ENCODE measurements at regions not wholly inside any gene's neighbourhood (a gene's known extent, or its start where the extent isn't known, plus 50 kb on each side); places are given as distances from the start of the nearest gene placed in this dataset.

DNA sequence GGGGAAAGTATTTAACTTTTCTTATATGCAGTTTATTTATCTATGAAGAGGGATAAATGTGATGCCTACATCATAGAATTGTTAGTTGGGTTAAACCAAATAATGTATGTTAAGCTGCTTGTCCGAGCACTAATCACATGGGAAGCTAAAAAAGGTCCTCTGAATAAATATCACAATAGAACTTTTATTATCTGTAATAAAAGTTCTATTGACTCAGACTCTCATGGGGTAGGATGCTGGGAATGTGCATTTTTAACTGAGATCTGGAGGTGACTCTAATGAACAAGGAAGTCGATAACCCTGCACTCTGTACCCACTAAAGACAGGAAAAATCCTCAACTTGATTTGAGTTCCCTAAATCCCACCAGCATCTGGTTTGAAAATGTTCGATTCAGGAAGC, 205.9 kb upstream of the IL12B start:
- no peak for DNase-seq
- Histone ChIP-seq H3K4me3 (ENCODE audit: insufficient read depth, low read depth, low read length) (no peak overlapping the region), H3K36me3 (replicated peaks; ENCODE audit: control insufficient read depth, insufficient read depth, low read length) (no peaks in the 10 kb centered on the region), H3K27me3 (ENCODE audit: control insufficient read depth, insufficient read depth, low read length) (no peaks in the 10 kb centered on the region)

- no peak for DNase-seq
- H3K36me3 ChIP-seq (replicated peaks; ENCODE audit: control insufficient read depth, insufficient read depth, low read length): no peaks in the 10 kb centered on the region
Observed at GRCh38 chr5:159536646-159537045, 206.4 kb upstream of the IL12B start.

DNA sequence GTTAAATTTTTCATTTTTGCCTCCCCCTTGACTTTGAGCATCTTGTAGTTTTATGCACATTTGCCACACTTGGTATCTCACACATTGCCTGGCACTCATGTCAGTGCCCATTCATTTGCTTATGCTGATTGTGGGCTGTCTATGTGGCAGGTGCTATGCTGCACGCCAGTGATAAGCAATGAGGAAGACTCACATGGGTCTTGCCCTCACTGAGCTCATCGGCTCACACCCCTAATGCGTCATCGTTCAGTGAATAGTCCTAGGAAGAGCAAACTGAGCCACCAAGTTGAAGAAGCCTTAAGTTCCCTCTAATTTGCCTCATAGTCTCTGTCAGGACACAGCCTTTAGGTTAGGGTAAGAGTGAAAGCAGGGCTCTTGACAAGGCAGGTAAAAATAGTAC, 209.4 kb upstream of the IL12B start:
- Histone ChIP-seq H3K36me3 (replicated peaks; ENCODE audit: control insufficient read depth, insufficient read depth, low read length) (no peaks in the 10 kb centered on the region), H3K4me3 (ENCODE audit: insufficient read depth, low read depth, low read length) (no peak overlapping the region), H3K27me3 (ENCODE audit: control insufficient read depth, insufficient read depth, low read length) (no peaks in the 10 kb centered on the region)
- no peak for DNase-seq

More at GRCh38 chr5:159536646-159537045, 206.4 kb upstream of the IL12B start:
- Histone ChIP-seq H3K27me3 (ENCODE audit: control insufficient read depth, insufficient read depth, low read length) (no peaks in the 10 kb centered on the region), H3K4me3 (ENCODE audit: insufficient read depth, low read depth, low read length) (no peak overlapping the region)

DNA sequence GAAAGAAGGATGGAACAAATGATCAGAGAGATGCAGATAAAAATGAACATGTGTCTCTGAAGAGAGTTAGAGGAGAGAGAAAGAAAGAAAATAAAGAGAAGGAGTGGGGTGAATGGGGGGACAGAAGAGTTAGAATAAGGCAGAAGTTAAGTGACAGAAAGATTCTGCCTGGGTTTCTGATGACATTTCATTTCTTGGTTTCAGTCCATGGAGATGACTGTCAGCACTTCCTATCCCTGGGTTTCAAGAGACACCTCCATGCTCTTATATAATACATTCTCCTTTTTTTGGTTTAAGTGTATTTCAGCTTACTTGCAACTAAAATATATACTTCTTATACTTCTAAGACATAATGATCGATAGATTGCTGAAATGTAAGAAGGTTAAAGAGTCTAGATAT, 213.0 kb upstream of the IL12B start:
- DNase-seq: no peak
- no peak overlapping the region for H3K4me3 ChIP-seq (ENCODE audit: insufficient read depth, low read depth, low read length)
- no peaks in the 10 kb centered on the region for H3K27me3 ChIP-seq (ENCODE audit: control insufficient read depth, insufficient read depth, low read length)
- no peaks in the 10 kb centered on the region for H3K36me3 ChIP-seq (replicated peaks; ENCODE audit: control insufficient read depth, insufficient read depth, low read length)

GRCh38 chr5:159545156-159545555, 214.9 kb upstream of the IL12B start:
- no peak overlapping the region for H3K4me3 ChIP-seq (ENCODE audit: insufficient read depth, low read depth, low read length)
- no peak for DNase-seq
- no peaks in the 10 kb centered on the region for H3K27me3 ChIP-seq (ENCODE audit: control insufficient read depth, insufficient read depth, low read length)
- no peaks in the 10 kb centered on the region for H3K36me3 ChIP-seq (replicated peaks; ENCODE audit: control insufficient read depth, insufficient read depth, low read length)

DNA sequence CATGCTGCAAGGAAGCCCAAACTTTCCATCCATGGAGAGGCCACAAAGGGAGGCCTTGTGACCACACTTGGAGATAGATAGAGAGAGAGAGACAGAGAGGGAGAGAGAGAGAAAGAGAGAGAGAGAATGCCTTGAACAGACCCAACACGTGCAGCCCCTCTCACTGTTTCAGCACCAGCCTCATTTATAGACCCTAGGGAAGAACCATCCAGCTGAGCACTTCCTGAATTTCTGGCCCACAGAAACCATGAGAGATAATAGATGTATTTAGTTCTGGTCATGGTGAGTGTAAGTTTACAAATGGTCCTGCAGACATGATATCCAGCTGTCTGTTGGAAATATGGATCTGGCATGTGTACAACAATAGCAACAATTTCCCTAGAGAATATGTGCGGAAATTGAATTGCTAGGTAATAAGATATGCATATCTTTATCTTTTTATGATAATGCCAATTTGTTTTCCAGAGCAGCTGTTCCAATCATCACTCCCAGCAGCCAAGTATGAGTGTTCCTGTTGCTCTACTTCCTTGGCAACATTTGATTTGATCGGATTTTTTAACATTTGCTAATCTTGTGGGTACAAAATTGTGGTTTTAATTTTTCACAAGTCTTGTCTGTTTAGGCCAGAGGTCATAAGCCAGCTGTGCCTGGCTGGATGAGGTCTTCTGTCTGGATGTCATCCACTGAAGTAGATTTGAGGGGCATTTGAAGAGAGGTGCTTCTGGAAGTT, 217.3 kb upstream of the IL12B start:
- Histone ChIP-seq H3K4me3 (ENCODE audit: insufficient read depth, low read depth, low read length) (no peak overlapping the region), H3K27me3 (ENCODE audit: control insufficient read depth, insufficient read depth, low read length) (no peaks in the 10 kb centered on the region), H3K36me3 (replicated peaks; ENCODE audit: control insufficient read depth, insufficient read depth, low read length) (no peaks in the 10 kb centered on the region)
- DNase-seq: no peak

DNA sequence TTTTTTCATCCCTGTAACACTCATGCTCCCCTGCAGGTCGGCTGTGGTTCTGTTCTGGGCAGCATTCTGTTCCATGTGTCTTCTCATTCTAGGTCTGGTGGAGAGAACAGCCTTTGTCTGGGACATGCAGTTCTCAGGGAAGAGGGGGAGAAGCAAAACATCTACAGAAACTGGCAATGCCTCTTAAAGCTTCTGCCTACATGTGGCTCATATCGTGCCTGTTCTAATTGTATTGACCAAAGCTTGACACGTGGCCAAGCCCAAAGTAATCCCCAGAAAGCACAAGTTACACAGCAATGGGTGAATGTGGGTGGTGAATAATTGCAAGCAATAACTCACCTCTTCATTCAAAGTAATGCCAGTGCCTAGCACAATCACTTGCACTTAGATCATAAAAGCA, 218.2 kb upstream of the IL12B start:
- Histone ChIP-seq H3K36me3 (replicated peaks; ENCODE audit: control insufficient read depth, insufficient read depth, low read length) (no peaks in the 10 kb centered on the region), H3K27me3 (ENCODE audit: control insufficient read depth, insufficient read depth, low read length) (no peaks in the 10 kb centered on the region), H3K4me3 (ENCODE audit: insufficient read depth, low read depth, low read length) (no peak overlapping the region)
- no peak for DNase-seq

DNA sequence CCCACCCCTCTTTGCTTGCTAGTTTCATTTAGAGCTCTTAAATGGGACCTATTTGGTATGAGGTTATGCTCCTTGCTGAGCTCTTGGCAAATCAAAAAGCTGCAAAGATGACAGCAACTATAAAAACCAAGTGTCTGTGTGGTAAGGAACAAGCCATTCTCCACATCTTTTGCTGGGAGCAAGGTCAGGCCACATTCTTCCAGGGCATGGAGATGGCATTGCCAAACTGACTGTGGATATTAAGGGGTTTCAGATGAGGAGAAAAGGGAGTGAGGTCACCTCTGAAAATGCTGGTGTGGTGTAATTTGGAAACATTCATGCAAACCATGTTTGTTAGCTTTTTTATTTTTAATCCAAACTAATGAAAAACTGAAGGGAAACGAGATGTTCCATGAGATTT, 218.8 kb upstream of the IL12B start:
- no peaks in the 10 kb centered on the region for H3K36me3 ChIP-seq (replicated peaks; ENCODE audit: control insufficient read depth, insufficient read depth, low read length)
- no peak for DNase-seq
- H3K4me3 ChIP-seq (ENCODE audit: insufficient read depth, low read depth, low read length): no peak overlapping the region
- H3K27me3 ChIP-seq (ENCODE audit: control insufficient read depth, insufficient read depth, low read length): no peaks in the 10 kb centered on the region

DNA sequence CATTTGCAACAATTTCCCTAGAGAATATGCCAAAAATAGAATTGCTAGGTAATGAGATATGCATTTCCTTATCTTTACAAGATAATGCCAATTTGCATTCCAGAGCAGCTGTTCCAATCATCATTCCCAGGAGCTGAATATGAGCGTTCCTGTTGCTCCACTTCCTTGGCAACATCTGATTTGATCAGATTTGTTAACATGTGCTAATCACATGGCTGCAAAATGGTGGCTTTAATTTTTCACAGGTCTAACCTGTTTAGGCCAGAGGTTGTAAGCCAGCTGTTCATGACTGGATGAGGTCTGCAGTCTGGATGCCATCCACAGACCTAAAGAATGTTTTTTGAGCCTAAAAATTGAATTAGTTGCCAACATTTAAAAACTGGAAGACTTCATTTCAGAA, 220.7 kb upstream of the IL12B start:
- Histone ChIP-seq H3K36me3 (replicated peaks; ENCODE audit: control insufficient read depth, insufficient read depth, low read length) (no peaks in the 10 kb centered on the region), H3K27me3 (ENCODE audit: control insufficient read depth, insufficient read depth, low read length) (no peaks in the 10 kb centered on the region), H3K4me3 (ENCODE audit: insufficient read depth, low read depth, low read length) (no peak overlapping the region)
- no peak for DNase-seq

GRCh38 chr5:159552751-159553150, 222.5 kb upstream of the IL12B start:
- no peak for DNase-seq
- no peaks in the 10 kb centered on the region for H3K27me3 ChIP-seq (ENCODE audit: control insufficient read depth, insufficient read depth, low read length)
- no peaks in the 10 kb centered on the region for H3K36me3 ChIP-seq (replicated peaks; ENCODE audit: control insufficient read depth, insufficient read depth, low read length)
- H3K4me3 ChIP-seq (ENCODE audit: insufficient read depth, low read depth, low read length): no peak overlapping the region

- Histone ChIP-seq H3K4me3 (ENCODE audit: insufficient read depth, low read depth, low read length) (no peak overlapping the region), H3K27me3 (ENCODE audit: control insufficient read depth, insufficient read depth, low read length) (no peaks in the 10 kb centered on the region), H3K36me3 (replicated peaks; ENCODE audit: control insufficient read depth, insufficient read depth, low read length) (no peaks in the 10 kb centered on the region)
- DNase-seq: no peak
Observed at GRCh38 chr5:159553792-159554191, 223.5 kb upstream of the IL12B start.

- Histone ChIP-seq H3K36me3 (replicated peaks; ENCODE audit: control insufficient read depth, insufficient read depth, low read length) (no peaks in the 10 kb centered on the region), H3K4me3 (ENCODE audit: insufficient read depth, low read depth, low read length) (no peak overlapping the region), H3K27me3 (ENCODE audit: control insufficient read depth, insufficient read depth, low read length) (no peaks in the 10 kb centered on the region)
- no peak for DNase-seq
Observed at GRCh38 chr5:159555084-159555483, 224.8 kb upstream of the IL12B start.

- Histone ChIP-seq H3K36me3 (replicated peaks; ENCODE audit: control insufficient read depth, insufficient read depth, low read length) (no peaks in the 10 kb centered on the region), H3K27me3 (ENCODE audit: control insufficient read depth, insufficient read depth, low read length) (no peaks in the 10 kb centered on the region), H3K4me3 (ENCODE audit: insufficient read depth, low read depth, low read length) (no peak overlapping the region)
- DNase-seq: no peak
Observed at GRCh38 chr5:159559337-159559736, 229.1 kb upstream of the IL12B start.

GRCh38 chr5:159560088-159560487, 229.8 kb upstream of the IL12B start:
- Histone ChIP-seq H3K27me3 (ENCODE audit: control insufficient read depth, insufficient read depth, low read length) (no peaks in the 10 kb centered on the region), H3K4me3 (ENCODE audit: insufficient read depth, low read depth, low read length) (no peak overlapping the region), H3K36me3 (replicated peaks; ENCODE audit: control insufficient read depth, insufficient read depth, low read length) (no peaks in the 10 kb centered on the region)
- no peak for DNase-seq

- H3K27me3 ChIP-seq (ENCODE audit: control insufficient read depth, insufficient read depth, low read length): no peaks in the 10 kb centered on the region
- DNase-seq: no peak
- H3K36me3 ChIP-seq (replicated peaks; ENCODE audit: control insufficient read depth, insufficient read depth, low read length): no peaks in the 10 kb centered on the region
- no peak overlapping the region for H3K4me3 ChIP-seq (ENCODE audit: insufficient read depth, low read depth, low read length)
Observed at GRCh38 chr5:159564031-159564430, 233.7 kb upstream of the IL12B start.

GRCh38 chr5:159566832-159567231, 236.5 kb upstream of the IL12B start:
- H3K36me3 ChIP-seq (replicated peaks; ENCODE audit: control insufficient read depth, insufficient read depth, low read length): no peaks in the 10 kb centered on the region
- H3K27me3 ChIP-seq (ENCODE audit: control insufficient read depth, insufficient read depth, low read length): no peaks in the 10 kb centered on the region
- no peak for DNase-seq

More at GRCh38 chr5:159566832-159567231, 236.5 kb upstream of the IL12B start:
- no peak overlapping the region for H3K4me3 ChIP-seq (ENCODE audit: insufficient read depth, low read depth, low read length)

All from H7 (cell line).